HAP-1 (cell line): ENCODE measurements at regions not wholly inside any gene's neighbourhood (a gene's known extent, or its start where the extent isn't known, plus 50 kb on each side); places are given as distances from the start of the nearest gene placed in this dataset.

Experiments
- DNase-seq, 2 experiments: peaks; one replicate each; pipeline ENCODE4 v3.0.0-alpha.2; 2016 to 2020; ENCODE audit warnings: low spot score in 2 of 2
- H3K27me3 ChIP-seq: fragments of 250-450 bp; sonication (Bioruptor Pico); 2 replicates; pipeline ENCODE4 v1.5.1; 2020; ENCODE audit warnings: low read depth, mild to moderate bottlenecking, moderate library complexity
- H3K36me3 ChIP-seq: fragments of 250-450 bp; sonication (Bioruptor Pico); replicated peaks from 2 replicates; pipeline ENCODE4 v1.5.1; 2020; ENCODE audit warnings: mild to moderate bottlenecking
- H3K4me1 ChIP-seq: fragments of 250-450 bp; sonication (Bioruptor Pico); 2 replicates; pipeline ENCODE4 v1.5.1; 2020; ENCODE audit warnings: mild to moderate bottlenecking
- H3K4me3 ChIP-seq: fragments of 250-450 bp; sonication (Bioruptor Pico); 2 replicates; pipeline ENCODE4 v1.5.1; 2020; ENCODE audit warnings: mild to moderate bottlenecking, moderate library complexity
- H3K9me3 ChIP-seq: fragments of 250-450 bp; sonication (Bioruptor Pico); 2 replicates; pipeline ENCODE4 v1.5.1; 2020; ENCODE audit warnings: mild to moderate bottlenecking, moderate library complexity
- in situ Hi-C: fragments of 300-500 bp; cut with MboI; formaldehyde crosslinking; loops from 3 replicates; pipeline ENCODE4 v1.14.3; 2020; ENCODE audit warnings: low sequenced_read_pairs, inconsistent platforms, mixed read lengths

DNA sequence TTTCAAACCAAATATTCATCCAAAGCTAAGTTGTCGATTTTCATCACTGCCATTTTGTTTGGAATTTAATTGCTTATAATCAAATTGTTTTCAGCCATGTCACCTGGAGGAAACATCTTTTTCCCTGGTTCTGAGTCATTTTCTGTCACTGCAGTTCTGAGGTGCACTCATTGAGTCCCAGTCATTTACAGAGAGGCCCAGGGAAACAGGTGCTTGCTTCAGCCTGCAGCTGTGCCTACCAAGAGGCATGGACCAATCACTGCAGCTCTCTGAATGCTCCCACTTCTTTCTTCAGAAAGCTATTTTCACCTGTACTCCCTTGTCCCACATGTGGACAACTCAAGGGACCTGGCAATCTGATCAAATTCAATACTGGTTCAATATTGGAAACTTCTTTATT is 308.1 kb downstream of the COG6 start:
- no peak overlapping the region for H3K4me3 ChIP-seq
- H3K9me3 ChIP-seq = no peaks in the 10 kb centered on the region
- H3K27me3 ChIP-seq = no peaks in the 10 kb centered on the region
- no peak for DNase-seq
- no peaks in the 10 kb centered on the region for H3K36me3 ChIP-seq
- in situ Hi-C loops = no loop called here
- H3K4me1 ChIP-seq = no peaks in the 10 kb centered on the region

DNA sequence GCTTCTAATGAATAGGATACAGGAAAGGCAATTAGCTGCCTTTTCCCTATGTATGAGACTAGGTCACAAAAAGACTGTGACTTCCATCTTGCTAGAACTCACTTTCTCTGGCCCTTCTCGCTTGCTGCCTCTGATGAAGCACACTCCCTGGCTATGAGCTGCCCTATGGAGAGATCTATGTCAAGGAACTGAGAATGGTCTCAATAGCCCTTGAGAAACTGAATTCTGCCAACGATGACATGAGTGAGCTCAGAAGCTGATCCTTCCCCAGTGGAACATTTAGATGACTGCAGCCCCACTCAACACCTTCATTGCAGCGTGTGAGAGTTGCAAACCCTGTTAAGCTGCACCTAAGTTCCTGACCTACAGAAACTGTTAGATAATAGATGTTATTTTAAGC is 309.8 kb downstream of the COG6 start:
- Histone ChIP-seq H3K4me1 (no peaks in the 10 kb centered on the region), H3K36me3 (no peaks in the 10 kb centered on the region), H3K4me3 (no peak overlapping the region), H3K9me3 (no peaks in the 10 kb centered on the region), H3K27me3 (no peaks in the 10 kb centered on the region)
- in situ Hi-C loops = no loop called here
- no peak for DNase-seq

DNA sequence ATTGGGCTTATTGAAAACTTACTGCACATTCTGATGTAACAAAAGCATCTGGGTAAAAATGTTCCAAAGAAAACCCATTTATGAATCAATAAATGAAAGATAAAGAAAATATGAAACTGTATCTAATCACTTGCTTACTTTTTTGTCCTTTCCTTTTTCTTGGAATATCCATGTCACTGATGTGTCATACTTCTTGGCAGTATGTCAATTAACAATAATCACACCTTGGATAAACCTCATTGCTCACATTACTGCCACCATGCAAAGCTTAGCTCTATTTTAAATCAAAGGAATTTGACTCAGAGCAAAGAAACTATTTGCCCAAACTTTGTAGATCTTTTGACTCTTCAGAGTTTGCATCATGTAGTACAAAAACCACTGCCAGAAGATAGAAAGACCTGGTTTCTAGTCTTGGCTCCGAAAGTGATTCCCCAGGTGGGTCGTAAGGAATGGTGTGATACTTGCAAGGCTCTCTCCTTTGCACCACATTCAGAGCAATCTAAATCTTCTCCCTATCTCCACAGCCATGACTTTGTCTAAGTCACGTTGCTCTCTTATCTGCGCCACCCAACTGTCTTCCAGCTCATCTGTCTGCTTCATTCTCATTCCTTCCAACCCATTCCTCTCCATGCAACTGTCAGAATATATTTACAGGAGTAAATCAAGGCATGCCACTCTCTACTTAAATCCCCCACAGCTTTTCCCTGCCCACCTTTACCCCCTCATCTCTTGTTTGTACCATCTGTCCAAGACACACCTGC is 311.9 kb downstream of the COG6 start:
- no peaks in the 10 kb centered on the region for H3K4me1 ChIP-seq
- in situ Hi-C loops = no loop called here
- no peaks in the 10 kb centered on the region for H3K36me3 ChIP-seq
- no peaks in the 10 kb centered on the region for H3K9me3 ChIP-seq
- no peaks in the 10 kb centered on the region for H3K27me3 ChIP-seq
- H3K4me3 ChIP-seq = no peak overlapping the region
- DNase-seq = no peak

DNA sequence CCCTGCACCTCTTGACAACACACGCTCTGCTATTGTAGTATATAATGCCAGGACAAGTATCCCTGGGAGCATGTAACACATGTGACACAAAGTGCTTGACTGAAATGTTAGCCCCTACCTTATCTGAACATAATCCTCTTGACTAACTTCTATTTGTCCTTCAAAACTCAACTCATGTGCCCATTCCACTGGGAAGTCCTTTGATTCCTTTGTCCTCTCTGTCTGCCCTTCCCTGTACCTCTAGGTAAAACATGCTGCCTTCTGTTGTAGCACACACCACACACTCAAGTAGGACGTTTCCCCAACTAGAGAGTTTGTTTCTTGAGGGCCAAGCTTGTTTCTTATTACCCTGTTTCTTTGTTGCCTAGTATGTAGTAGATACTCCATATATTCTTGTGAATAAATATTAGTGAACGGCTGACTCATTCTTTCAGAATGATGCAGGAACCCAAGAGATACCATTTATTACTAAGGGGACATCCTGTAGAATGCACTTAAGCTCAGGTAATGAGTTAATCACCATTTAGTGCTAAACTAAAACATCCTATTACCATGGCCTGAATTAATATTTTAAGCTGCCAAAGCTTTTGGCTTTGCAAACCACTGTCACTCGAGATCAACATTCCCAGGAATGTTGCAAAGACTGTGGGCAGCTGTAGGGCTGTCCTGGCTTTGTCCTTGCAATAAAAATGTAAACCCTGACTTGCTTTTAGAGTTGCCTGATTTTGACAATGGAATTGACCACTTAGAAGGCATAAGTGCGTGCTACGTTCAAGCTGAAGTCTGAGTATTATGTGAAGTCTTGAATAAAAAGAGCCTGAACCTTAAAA is 313.4 kb downstream of the COG6 start:
- H3K9me3 ChIP-seq = no peaks in the 10 kb centered on the region
- in situ Hi-C loops = no loop called here
- H3K4me1 ChIP-seq = no peaks in the 10 kb centered on the region
- H3K36me3 ChIP-seq = no peaks in the 10 kb centered on the region
- DNase-seq = no peak
- H3K27me3 ChIP-seq = no peaks in the 10 kb centered on the region
- H3K4me3 ChIP-seq = no peak overlapping the region

DNA sequence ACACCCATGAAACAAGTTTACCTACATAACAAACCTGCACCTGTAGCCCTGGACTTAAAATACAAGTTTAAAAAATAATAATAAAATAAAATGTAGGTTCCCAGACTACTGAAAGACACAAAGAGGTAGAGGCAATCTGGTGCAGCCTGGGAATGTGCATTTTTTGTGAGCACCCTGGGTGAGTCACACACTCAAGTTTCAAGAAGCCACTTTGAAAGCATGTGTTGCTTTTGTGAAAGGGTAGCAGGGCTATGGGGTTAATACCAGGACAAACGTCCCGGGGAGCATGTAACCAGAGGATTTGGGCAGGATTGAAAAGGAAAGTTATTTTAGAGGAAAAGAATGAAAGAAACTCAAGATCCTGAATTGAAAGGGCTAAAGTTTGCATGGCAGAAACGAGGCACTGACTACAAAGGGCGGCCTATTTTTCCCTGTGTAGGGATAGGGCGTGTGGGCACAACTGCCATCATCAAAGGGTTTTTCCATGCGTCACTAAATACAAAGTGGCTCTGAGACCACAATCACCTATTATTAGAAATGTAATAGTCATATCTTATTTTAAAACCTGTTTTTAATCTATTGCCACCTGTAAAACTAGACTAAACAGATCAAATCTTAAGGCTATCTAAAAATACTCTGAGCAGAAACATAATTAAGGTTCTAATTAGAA is 314.9 kb downstream of the COG6 start:
- in situ Hi-C loops = no loop called here
- Histone ChIP-seq H3K9me3 (no peaks in the 10 kb centered on the region), H3K36me3 (no peaks in the 10 kb centered on the region), H3K27me3 (no peaks in the 10 kb centered on the region), H3K4me3 (no peak overlapping the region), H3K4me1 (no peaks in the 10 kb centered on the region)
- no peak for DNase-seq

DNA sequence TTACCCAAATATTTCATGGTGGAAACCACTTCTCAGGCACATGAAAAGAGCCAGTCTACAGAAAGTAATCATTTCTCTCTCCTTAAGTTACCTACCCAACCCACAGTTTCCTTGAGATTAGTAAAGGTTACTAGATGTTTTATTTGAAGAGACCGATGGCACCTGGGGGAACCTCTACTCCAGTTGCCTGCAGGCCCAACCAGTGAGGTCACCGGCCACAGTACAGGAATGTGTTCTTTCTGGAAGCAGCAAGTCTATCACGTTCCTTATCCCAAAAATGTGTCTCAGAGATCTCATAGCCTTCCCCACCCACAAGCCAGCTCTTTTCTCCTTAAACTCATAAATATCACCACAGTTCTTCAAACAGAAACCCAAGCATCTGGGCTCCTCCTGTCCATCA is 316.1 kb downstream of the COG6 start:
- in situ Hi-C loops = no loop called here
- no peak for DNase-seq
- no peaks in the 10 kb centered on the region for H3K36me3 ChIP-seq
- no peak overlapping the region for H3K4me3 ChIP-seq
- H3K27me3 ChIP-seq = no peaks in the 10 kb centered on the region
- no peaks in the 10 kb centered on the region for H3K4me1 ChIP-seq
- H3K9me3 ChIP-seq = no peaks in the 10 kb centered on the region

DNA sequence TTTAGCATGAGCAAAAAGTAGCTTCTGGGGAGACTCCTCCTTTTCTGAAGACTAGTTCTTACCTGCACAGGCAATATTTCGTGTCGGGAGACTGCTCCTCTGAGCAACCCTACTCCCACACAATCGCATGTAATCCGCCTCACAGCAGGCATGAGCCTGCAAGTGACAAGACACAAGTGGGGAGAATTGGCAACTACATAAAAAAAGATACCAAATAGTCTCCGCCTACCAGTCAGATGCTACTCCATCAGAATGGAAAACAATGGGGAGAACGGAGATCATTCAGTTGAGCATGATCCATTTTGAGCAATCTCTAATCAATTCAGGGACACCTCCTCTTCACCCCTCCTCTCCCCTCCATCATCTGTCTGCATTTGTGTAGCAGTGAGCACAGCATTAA is 321.0 kb downstream of the COG6 start:
- H3K4me3 ChIP-seq = no peak overlapping the region
- H3K27me3 ChIP-seq = no peaks in the 10 kb centered on the region
- no peaks in the 10 kb centered on the region for H3K4me1 ChIP-seq
- no peaks in the 10 kb centered on the region for H3K9me3 ChIP-seq
- in situ Hi-C loops = no loop called here
- no peaks in the 10 kb centered on the region for H3K36me3 ChIP-seq
- DNase-seq = no peak

DNA sequence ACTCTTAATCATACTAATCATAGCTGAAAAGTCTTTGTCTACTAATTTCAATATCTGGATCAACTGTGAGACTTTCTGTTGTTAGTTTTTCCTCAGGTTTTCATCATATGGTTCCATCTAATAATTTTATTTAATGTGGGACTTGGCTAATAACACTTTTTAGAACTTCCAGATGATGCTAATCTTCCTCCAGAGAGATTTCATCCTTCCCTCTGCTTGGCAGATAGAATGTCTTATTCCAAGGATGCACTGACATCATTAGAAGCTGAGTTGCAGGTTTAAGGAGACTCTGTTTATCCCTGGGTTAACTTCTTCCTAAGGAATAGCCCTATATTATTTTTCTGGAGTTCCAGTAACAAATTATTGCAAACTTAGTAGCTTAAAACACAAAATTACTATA is 325.6 kb downstream of the COG6 start:
- Histone ChIP-seq H3K9me3 (no peaks in the 10 kb centered on the region), H3K4me3 (no peak overlapping the region), H3K27me3 (no peaks in the 10 kb centered on the region), H3K4me1 (no peaks in the 10 kb centered on the region), H3K36me3 (no peaks in the 10 kb centered on the region)
- in situ Hi-C loops = no loop called here
- no peak for DNase-seq

DNA sequence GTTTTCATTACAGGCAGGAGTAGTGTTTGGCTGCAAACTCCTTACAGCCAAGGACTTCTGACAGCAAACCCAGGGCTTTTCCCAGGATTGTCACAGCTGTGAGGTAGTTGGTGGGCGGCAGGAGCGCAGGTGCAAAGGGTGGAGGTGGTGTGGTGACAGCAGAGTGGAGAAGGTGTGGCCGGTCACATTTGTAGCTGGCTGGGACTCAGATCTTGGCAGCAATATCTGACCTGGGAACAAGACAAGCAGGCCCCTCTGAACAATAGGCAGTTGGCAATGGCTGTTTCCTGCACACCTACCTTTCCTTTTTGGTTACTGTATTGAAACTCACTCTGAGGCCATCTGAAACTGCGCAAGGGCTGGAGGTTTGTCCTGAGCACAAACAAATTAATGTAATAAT is 327.3 kb downstream of the COG6 start:
- H3K4me3 ChIP-seq = no peak overlapping the region
- H3K27me3 ChIP-seq = no peaks in the 10 kb centered on the region
- H3K9me3 ChIP-seq = no peaks in the 10 kb centered on the region
- no peak for DNase-seq
- no peaks in the 10 kb centered on the region for H3K4me1 ChIP-seq
- in situ Hi-C loops = no loop called here
- no peaks in the 10 kb centered on the region for H3K36me3 ChIP-seq

DNA sequence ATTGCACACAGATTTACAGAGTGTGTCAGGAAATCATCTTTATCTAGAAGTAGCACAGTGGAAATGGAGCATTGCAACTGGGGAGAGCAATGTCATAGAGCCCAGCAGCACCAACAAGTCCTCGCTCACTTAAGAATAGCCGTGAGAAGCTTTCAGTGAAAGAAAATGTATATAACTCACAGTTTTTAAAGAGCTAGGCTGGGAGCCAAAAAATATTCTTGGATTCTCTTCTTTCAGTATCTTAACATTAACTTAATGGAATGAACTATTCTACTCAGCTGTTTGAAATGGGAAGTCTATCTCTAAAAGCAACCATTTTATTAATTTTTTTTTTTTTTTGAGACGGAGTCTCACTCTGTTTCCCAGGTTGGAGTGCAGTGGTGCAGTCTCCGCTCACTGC is 329.6 kb downstream of the COG6 start:
- H3K4me1 ChIP-seq = no peaks in the 10 kb centered on the region
- no peak for DNase-seq
- no peaks in the 10 kb centered on the region for H3K9me3 ChIP-seq
- H3K36me3 ChIP-seq = no peaks in the 10 kb centered on the region
- no peaks in the 10 kb centered on the region for H3K27me3 ChIP-seq
- no peak overlapping the region for H3K4me3 ChIP-seq
- in situ Hi-C loops = no loop called here

DNA sequence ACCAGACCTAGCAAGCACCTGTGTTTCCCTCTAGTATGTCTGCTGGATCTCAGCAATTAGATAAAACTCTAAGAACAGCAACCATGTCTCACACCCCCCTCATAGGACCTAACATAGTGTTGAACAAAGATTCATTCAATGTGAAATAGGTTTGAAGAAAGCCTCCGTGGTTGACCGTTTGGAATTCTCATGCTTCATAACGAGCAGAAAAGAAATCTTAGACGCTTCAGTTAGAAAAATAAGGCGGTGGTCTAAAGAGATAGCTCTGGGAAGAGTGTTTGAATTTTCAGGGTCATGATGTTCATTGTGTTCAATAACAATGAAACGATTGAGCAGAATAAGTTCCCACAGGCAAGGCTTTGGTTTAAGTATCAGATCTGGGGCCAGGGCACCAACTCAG is 332.9 kb downstream of the COG6 start:
- H3K4me3 ChIP-seq = no peak overlapping the region
- no peak for DNase-seq
- in situ Hi-C loops = no loop called here
- H3K27me3 ChIP-seq = no peaks in the 10 kb centered on the region
- H3K9me3 ChIP-seq = no peaks in the 10 kb centered on the region
- no peaks in the 10 kb centered on the region for H3K4me1 ChIP-seq
- H3K36me3 ChIP-seq = no peaks in the 10 kb centered on the region

DNA sequence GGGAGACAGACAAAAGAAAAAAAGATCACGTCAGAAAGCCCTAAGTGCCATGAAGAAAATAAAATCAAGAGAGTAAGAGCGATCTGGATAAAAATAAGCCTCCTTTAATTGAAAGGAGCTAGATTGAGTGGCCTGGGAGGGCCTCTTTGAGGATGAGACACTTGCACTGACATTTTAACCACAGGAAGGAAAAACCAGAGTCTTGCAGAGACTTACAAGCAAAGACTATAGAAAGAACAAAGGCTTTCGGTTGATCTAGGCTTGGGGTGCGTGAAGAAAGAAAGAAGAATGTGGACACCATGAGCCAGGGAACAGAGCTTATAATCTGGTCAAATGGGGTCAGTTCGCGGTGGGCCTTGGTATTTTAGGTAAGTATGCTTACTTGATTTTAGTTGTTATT is 342.7 kb downstream of the COG6 start:
- no peaks in the 10 kb centered on the region for H3K36me3 ChIP-seq
- no peaks in the 10 kb centered on the region for H3K9me3 ChIP-seq
- H3K4me3 ChIP-seq = no peak overlapping the region
- no peak for DNase-seq
- H3K27me3 ChIP-seq = no peaks in the 10 kb centered on the region
- H3K4me1 ChIP-seq = no peaks in the 10 kb centered on the region
- in situ Hi-C loops = no loop called here

DNA sequence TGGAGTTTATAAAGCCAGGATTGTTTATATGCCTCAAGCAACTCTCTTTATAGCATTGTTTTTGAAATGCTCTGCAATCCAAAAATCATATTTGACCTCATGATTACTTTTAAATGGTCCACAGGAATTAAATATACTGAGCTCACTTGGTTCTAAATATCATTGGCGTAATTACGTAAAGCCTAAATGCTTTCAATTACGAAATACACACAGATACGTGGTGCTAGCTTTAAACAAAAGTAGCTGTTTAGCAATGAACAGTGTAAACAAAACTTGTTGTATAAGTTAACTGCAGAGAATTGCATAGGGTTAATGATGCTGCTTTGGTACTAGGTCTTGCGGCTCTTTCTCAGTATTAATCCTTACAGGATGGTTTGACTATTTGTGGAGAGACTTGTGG is 346.6 kb downstream of the COG6 start:
- in situ Hi-C loops = no loop called here
- Histone ChIP-seq H3K4me3 (no peak overlapping the region), H3K27me3 (no peaks in the 10 kb centered on the region), H3K9me3 (no peaks in the 10 kb centered on the region), H3K36me3 (no peaks in the 10 kb centered on the region), H3K4me1 (no peaks in the 10 kb centered on the region)
- DNase-seq = no peak

DNA sequence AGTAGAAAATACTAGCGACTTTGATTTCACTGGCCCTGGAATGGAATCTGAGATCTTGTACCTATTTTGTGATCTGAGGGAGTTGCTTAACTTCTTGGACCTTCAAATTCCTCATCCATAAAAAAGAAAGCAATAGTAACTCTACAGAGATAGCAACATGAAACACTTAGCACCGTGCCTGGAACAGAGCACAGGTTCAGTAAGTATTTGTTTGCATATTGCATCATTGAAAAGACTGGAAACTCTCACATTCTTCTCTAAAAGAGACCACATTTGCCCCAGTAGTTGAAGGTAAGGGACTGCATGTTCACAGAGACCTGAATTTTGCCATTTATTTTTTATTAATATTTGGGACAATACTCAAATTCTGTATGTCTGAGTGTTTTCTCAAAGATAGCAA is 358.1 kb downstream of the COG6 start:
- H3K9me3 ChIP-seq = peaks cover 2% of the 10 kb centered on the region; the same call in 1 of the 2 replicates
- H3K4me1 ChIP-seq = no peaks in the 10 kb centered on the region
- DNase-seq = no peak
- H3K36me3 ChIP-seq = no peaks in the 10 kb centered on the region
- H3K4me3 ChIP-seq = no peak overlapping the region
- H3K27me3 ChIP-seq = no peaks in the 10 kb centered on the region
- in situ Hi-C loops = no loop called here
